COR-L47 (cell line): ENCODE measurements at regions not wholly inside any gene's neighbourhood (a gene's known extent, or its start where the extent isn't known, plus 50 kb on each side); places are given as distances from the start of the nearest gene placed in this dataset.

Experiments
- DNase-seq: peaks from one replicate; lab custom pipeline; 2025; lab: John Stamatoyannopoulos, UW

DNA sequence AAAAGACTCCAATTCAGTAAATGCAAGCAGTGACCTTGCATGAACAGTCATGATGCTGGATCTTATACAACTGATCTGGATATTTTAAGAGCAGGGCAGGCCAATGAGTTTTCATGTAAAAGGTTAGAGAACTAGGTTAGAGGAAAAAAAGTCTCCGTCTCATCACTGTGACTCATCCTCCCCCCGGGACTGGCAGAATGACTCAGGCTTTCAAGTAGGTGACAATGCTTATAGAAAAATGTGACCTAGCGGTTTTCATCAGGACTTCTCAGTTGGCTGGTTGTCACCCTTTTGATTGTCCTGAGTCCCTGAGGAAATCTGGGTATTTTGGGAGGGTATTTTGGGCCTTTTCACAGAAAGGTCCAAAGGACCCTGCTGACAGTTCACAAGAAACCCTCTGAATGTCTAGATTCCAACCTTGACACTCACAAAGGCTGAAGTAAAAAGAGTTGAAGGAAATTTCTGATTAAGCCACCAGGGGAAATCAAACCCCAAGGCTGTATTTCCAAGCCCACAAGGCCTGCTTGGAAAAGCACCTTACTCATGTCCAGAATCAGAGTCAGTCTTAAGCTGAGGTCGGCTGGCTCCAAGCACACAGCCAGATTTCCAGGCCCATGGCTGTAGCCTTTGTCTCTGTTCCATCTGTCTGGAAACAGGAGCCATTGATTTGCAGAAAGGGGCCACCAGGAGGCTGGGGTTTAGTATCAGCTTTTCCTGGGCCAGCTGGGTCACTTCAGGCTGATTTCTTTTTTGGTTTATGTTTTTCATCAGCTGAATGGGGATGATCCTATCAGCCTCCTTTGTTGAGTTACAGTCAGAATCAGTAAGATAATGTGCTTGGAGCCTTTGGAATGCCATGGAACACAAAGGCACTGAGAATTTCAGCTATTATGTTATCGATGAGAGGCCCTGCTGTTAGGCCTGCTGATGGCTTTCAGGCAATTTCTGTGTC, 226.4 kb upstream of the HABP2 start:
- no peak for DNase-seq

DNA sequence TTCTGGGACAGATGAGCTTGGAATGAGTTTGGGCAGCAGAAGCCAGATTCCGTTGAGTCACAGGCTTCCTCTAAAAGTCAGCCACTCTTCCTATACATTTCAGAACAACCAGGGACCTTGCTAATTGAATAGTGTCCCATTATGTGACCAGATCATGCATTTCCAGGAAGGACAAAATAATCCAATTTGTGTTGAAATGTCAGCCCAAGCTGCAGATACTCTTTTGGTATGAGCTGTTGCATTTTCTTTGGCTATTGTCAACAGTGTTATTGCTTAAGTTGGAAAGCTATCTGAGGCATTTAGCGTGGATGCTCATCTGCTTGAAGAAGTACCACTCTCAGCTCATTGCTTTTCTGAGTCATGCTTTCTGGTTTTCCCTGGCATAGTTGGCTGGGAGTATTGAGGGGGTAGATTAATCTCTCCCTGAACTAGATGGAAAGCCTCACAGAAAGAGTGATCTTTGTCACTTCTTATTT, 223.7 kb upstream of the HABP2 start:
- DNase-seq = no peak

- DNase-seq = no peak
These were observed 220.9 kb upstream of the HABP2 start for GRCh38 chr10:113331961-113332360.

- DNase-seq = no peak
These were observed 219.5 kb upstream of the HABP2 start for GRCh38 chr10:113333313-113333712.

GRCh38 chr10:113335592-113335991, 217.3 kb upstream of the HABP2 start:
- no peak for DNase-seq

GRCh38 chr10:113336549-113337130, 216.2 kb upstream of the HABP2 start:
- no peak for DNase-seq

DNA sequence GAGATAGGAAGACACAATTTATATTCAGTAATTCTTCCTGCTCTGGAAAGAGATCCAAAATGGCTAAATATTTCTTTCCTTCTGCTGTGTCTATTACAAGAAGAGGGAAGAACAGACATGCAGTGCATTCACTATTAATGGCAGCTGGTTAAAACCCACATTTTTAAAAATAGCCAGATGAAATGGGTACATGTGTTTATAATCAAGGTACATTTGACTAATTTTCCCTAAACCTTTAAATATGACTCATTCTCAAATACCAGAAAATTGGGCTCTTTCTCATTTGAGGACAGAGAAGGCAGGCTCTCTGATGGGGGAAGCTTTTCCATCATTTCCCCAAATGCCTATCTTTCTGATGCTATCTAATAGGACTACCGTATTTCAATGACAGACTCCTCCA, 215.7 kb upstream of the HABP2 start:
- DNase-seq = no peak

GRCh38 chr10:113339121-113339520, 213.7 kb upstream of the HABP2 start:
- no peak for DNase-seq

- no peak for DNase-seq
These were observed 212.6 kb upstream of the HABP2 start for GRCh38 chr10:113340282-113340681.

DNA sequence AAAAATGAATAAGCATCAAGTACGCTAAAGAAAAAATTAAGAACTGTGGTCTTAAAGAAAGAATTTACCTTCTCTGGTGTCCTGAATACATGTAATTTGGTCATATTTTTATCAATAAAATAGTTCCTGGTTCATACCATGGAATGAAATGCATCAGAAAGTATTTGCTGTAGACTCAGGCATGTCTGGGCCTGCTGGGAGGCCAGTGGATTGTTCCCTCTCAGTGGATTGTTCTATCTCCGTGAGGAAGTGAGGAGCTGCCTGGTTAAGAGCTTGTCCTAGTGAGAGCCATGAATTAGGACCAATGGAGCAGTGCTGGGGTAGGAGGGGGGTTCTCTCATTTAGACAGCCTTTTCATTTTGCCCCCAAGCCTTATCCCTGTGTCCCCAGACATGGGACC, 211.7 kb upstream of the HABP2 start:
- DNase-seq = no peak

- DNase-seq = no peak
These were observed 206.8 kb upstream of the HABP2 start for GRCh38 chr10:113345826-113346624.

- no peak for DNase-seq
These were observed 205.3 kb upstream of the HABP2 start for GRCh38 chr10:113347508-113347907.

GRCh38 chr10:113348694-113349093, 204.2 kb upstream of the HABP2 start:
- no peak for DNase-seq

GRCh38 chr10:113350311-113351040, 202.4 kb upstream of the HABP2 start:
- DNase-seq = no peak

DNA sequence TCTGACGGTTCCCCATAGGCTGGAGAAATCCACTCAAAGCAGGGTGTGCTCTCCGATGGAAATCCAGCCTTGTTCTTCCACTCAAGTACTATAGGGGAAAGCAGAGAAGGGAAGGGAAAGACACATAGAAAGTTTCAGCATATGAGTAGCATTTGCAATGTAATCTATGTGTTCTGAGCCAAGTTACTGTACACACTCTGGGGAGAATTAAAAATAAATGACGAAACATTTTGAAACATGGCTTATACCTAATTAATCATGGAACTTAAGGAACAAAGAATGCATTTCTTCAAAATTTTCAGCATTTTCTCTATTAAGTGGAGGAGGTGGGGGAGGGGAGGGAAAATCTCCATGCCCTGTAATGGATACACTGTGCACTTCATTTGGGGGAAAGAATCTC, 198.1 kb upstream of the HABP2 start:
- DNase-seq = no peak

DNA sequence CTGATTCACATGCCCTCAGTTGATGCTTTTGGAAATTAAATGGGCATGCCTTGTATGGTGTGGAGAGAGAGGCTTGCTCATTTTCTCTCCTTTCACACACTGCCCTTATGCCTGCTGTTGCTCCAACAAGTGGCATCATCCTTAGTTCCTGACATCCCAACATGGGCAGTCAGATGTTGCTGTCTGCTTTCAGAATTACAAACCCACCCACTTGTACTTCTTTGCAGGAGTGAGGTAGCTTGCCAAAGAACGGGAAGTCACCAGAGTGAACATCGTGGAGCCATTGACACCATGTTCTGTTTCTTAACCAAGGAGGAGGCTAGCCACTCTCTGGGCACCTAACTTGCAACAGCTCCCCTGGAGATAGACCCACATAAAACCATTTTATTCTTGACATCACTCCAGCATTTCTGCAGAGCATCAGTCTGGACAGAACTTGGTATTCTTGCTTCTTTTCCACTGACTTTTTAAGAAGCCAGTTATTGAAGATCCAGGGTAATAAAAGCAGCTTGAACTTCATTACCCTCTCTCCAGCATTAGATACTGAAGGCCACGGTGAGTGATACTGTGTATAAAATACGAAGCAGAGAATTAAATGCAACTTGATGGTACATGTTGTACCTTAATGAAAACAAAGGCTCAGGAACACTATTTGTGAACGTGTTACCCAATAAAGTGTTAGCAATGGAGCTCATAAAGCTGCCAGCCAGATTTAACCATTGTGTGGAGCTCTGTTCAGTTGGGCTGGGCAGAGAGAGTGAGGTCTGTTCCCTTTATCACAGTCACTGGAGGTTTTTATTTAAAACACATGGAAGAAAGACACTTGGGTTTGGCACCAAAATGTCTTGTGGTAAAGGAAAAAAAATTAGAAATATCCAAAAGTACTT, 195.8 kb upstream of the HABP2 start:
- no peak for DNase-seq

GRCh38 chr10:113357681-113358300, 195.1 kb upstream of the HABP2 start:
- no peak for DNase-seq

DNA sequence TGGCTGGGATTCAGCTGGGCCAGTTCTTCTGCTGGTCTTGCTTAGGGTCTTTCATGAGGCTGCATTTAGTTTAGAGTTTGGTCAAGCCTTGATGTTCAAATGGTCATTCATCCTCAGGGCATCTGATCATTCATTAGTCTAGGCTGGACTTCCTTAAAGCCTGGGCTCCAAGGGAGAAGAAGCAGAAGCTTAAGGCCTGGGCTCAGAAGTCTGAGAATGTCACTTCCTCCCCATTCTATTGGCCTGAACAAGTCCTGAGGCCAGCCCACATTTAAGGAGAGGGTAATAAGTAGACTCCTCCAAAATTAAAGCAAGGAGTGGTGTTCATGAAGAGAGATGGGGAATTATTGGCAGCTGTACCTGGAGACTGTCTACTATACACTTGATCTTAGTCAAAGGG, 193.2 kb upstream of the HABP2 start:
- DNase-seq = no peak

GRCh38 chr10:113360870-113361269, 192.0 kb upstream of the HABP2 start:
- no peak for DNase-seq

DNA sequence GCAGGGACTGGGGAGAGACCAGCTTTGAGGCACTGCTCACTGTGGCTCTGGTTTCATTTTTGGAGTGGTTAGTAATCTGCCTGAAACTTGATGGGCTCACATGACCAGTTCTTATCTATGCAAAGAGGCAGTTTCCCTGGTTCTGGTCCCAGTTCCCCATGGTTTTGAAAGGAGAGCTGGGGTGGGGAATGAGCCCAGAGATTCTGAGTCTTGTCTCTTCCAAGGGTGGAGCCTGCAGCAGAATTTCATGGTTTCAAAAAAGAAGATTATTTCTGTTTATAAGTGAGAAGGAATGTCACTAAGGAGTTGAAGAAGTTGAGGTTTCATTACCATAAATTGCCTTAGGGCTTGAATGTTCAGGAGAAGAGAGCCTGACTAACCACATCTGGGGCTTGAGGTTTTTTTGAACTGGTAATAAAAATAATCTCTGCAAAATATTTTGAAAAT, 190.2 kb upstream of the HABP2 start:
- DNase-seq = no peak
